GM23338 (cell line): ENCODE measurements at regions not wholly inside any gene's neighbourhood (a gene's known extent, or its start where the extent isn't known, plus 50 kb on each side); places are given as distances from the start of the nearest gene placed in this dataset.

Source experiments
- ATAC-seq: fragments of 200-7000 bp; cut with Tn5 transposase; 3 replicates; pipeline ENCODE4 v1.9.1; 2020
- DNase-seq: peaks from one replicate; pipeline ENCODE4 v3.0.0-alpha.2; 2015; ENCODE audit warnings: low spot score
- H2AFZ ChIP-seq: fragments of 200-600 bp; sonication (generic); 2 replicates; pipeline ENCODE4 v1.8.0; 2016; ENCODE audit warnings: antibody characterized with exemption, mild to moderate bottlenecking, moderate library complexity
- H3F3A ChIP-seq: fragments of 200-600 bp; sonication (generic); replicated peaks from 2 replicates; pipeline ENCODE4 v1.8.0; 2017; ENCODE audit warnings: antibody characterized with exemption, mixed run types, low read depth
- H3K27ac ChIP-seq: fragments of 200-600 bp; sonication (generic); 2 replicates; pipeline ENCODE4 v1.6.1; 2016; ENCODE audit warnings: low read depth
- H3K27me3 ChIP-seq: fragments of 200-600 bp; sonication (generic); 2 replicates; pipeline ENCODE4 v1.8.0; 2016; ENCODE audit warnings: mild to moderate bottlenecking, mixed run types, moderate library complexity; ENCODE audit not compliant: insufficient read depth
- H3K36me3 ChIP-seq: fragments of 200-600 bp; sonication (generic); 2 replicates; pipeline ENCODE4 v1.8.0; 2016; ENCODE audit warnings: mild to moderate bottlenecking; ENCODE audit not compliant: insufficient read depth
- H3K4me1 ChIP-seq: fragments of 200-600 bp; sonication (generic); 2 replicates; pipeline ENCODE4 v1.8.0; 2016; ENCODE audit warnings: mild to moderate bottlenecking, moderate library complexity; ENCODE audit not compliant: insufficient read depth
- H3K4me2 ChIP-seq: fragments of 200-600 bp; sonication (generic); 2 replicates; pipeline ENCODE4 v1.7.1; 2017; ENCODE audit warnings: mixed run types
- H3K4me3 ChIP-seq: fragments of 200-600 bp; sonication (generic); 2 replicates; pipeline ENCODE4 v1.6.1; 2016; ENCODE audit warnings: mixed run types
- H3K79me2 ChIP-seq: fragments of 200-600 bp; sonication (generic); replicated peaks from 2 replicates; pipeline ENCODE4 v1.8.0; 2017; ENCODE audit warnings: mild to moderate bottlenecking; ENCODE audit not compliant: insufficient read depth
- H3K9me2 ChIP-seq: fragments of 200-600 bp; sonication (generic); 2 replicates; pipeline ENCODE4 v1.8.0; 2017; ENCODE audit not compliant: insufficient read depth
- H4K20me1 ChIP-seq: fragments of 200-600 bp; sonication (generic); replicated peaks from 2 replicates; pipeline ENCODE4 v1.8.0; 2017; ENCODE audit warnings: mild to moderate bottlenecking; ENCODE audit not compliant: insufficient read depth
- H3K27ac Mint-ChIP-seq: 2 replicates; pipeline ENCODE4 v1.8.0; 2020; ENCODE audit warnings: inconsistent platforms, mild to moderate bottlenecking, moderate library complexity, mixed read lengths
- H3K27me3 Mint-ChIP-seq: 3 replicates; pipeline ENCODE4 v1.8.0; 2022; ENCODE audit warnings: low read depth, mild to moderate bottlenecking, moderate library complexity, mixed read lengths, inconsistent platforms; ENCODE audit not compliant: insufficient read depth, poor library complexity
- H3K36me3 Mint-ChIP-seq: 3 replicates; pipeline ENCODE4 v1.8.0; 2021; ENCODE audit warnings: low read depth, mild to moderate bottlenecking, inconsistent platforms, moderate library complexity, mixed read lengths
- H3K4me1 Mint-ChIP-seq: 3 replicates; pipeline ENCODE4 v1.8.0; 2020; ENCODE audit warnings: mild to moderate bottlenecking, inconsistent platforms, mixed read lengths
- H3K4me3 Mint-ChIP-seq: 3 replicates; pipeline ENCODE4 v1.8.0; 2021; ENCODE audit warnings: moderate library complexity, mild to moderate bottlenecking, inconsistent platforms, mixed read lengths
- H3K9me3 Mint-ChIP-seq: 3 replicates; pipeline ENCODE4 v1.8.0; 2020; ENCODE audit warnings: moderate library complexity, mild to moderate bottlenecking, inconsistent platforms, mixed read lengths
- CTCF ChIP-seq, 2 experiments: fragments of 200-600 bp in 1 of 2; sonication (generic) in 1 of 2; conservative IDR thresholded peaks; 2 replicates each; pipeline versions ENCODE4 v1.5.1 to v1.6.1; 2016 to 2017; ENCODE audit warnings: antibody characterized with exemption in 2 of 2, low read depth in 2 of 2, mild to moderate bottlenecking in 2 of 2, moderate library complexity in 1 of 2
- ETS1 ChIP-seq: IDR thresholded peaks from 2 replicates; pipeline ENCODE4 v1.6.1; 2016; ENCODE audit warnings: antibody characterized with exemption
- EZH2 ChIP-seq: fragments of 200-600 bp; sonication (generic); IDR thresholded peaks from one replicate; pipeline ENCODE4 v1.8.0; 2017; ENCODE audit warnings: antibody characterized with exemption, mild to moderate bottlenecking, low read depth; ENCODE audit not compliant: unreplicated experiment
- EZH2phosphoT487 ChIP-seq: fragments of 200-600 bp; sonication (generic); IDR thresholded peaks from one replicate; pipeline ENCODE4 v1.8.1; 2018; ENCODE audit warnings: antibody characterized with exemption; ENCODE audit not compliant: unreplicated experiment
- JUNB ChIP-seq: IDR thresholded peaks from one replicate; pipeline ENCODE4 v1.6.1; 2016; ENCODE audit warnings: antibody characterized with exemption; ENCODE audit not compliant: unreplicated experiment
- NANOG ChIP-seq: IDR thresholded peaks from 2 replicates; pipeline ENCODE4 v1.6.1; 2016; ENCODE audit warnings: antibody characterized with exemption, borderline replicate concordance
- POLR2AphosphoS5 ChIP-seq: IDR thresholded peaks from 2 replicates; pipeline ENCODE4 v1.6.1; 2016; ENCODE audit warnings: antibody characterized with exemption, low read depth
- REST ChIP-seq: IDR thresholded peaks from one replicate; pipeline ENCODE4 v1.6.1; 2018; ENCODE audit warnings: antibody characterized with exemption; ENCODE audit not compliant: unreplicated experiment
- STAT1 ChIP-seq: IDR thresholded peaks from one replicate; pipeline ENCODE4 v1.6.1; 2016; ENCODE audit warnings: antibody characterized with exemption; ENCODE audit not compliant: unreplicated experiment
- ZNF114 ChIP-seq: fragments of 250-450 bp; sonication (Bioruptor Pico); IDR thresholded peaks from 2 replicates; pipeline ENCODE4 v1.5.0; 2020; ENCODE audit warnings: mild to moderate bottlenecking, moderate library complexity
- TF ChIP-seq, protein P1 (sequence below): fragments of 250-450 bp; sonication (Bioruptor Pico); IDR thresholded peaks from 2 replicates; pipeline ENCODE4 v1.5.0; 2020; ENCODE audit warnings: mild to moderate bottlenecking, moderate library complexity

- Mint-ChIP-seq H3K9me3 (no peaks in the 10 kb centered on the region), H3K27ac (no peak overlapping the region), H3K4me1 (peaks cover 18% of the 10 kb centered on the region), H3K27me3 (no peaks in the 10 kb centered on the region), H3K4me3 (no peak overlapping the region), H3K36me3 (no peaks in the 10 kb centered on the region)
- ATAC-seq: no peak
- TF ChIP-seq EZH2phosphoT487 (no peak), ZNF114 (CRISPR knock-in tag) (no peak), POLR2AphosphoS5 (no peak), CTCF (conservative IDR thresholded peaks at IDR 0.05; ENCODE audit: low read depth in 2 of 2) (peak; percentile 52 to 55), JUNB (no peak), EZH2 (no peak), REST (no peak)
- Histone ChIP-seq H2AFZ (no peak overlapping the region), H3K4me2 (no peak overlapping the region), H3K27me3 (no peaks in the 10 kb centered on the region), H3F3A (no peaks in the 10 kb centered on the region), H3K36me3 (no peaks in the 10 kb centered on the region), H4K20me1 (no peaks in the 10 kb centered on the region), H3K4me1 (peaks cover 14% of the 10 kb centered on the region), H3K4me3 (no peak overlapping the region), H3K79me2 (no peaks in the 10 kb centered on the region), H3K27ac (no peak overlapping the region), H3K9me2 (no peaks in the 10 kb centered on the region)
- DNase-seq: peak; percentile 51
Observed at GRCh38 chr3:153443961-153444360, 281.9 kb downstream of the RAP2B start.

DNA sequence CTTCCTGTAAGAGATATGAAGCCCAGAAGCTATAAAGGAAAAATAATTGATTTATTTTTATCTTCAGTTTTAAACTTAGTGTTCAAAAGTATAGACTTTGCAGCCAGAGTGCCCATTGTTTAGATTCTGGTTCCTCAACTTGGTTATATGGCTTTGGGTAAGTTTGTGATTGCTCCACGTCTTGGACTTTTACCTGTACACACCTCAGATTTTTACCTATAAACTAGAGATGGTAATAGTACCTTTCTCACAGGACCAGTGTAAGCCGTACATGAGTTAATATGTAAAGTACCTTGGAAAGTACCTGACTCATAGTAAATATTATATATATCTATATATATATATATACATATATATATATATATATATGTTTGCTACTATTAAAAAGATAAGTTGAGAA lies 283.8 kb downstream of the RAP2B start:
- peaks cover 12% of the 10 kb centered on the region for H3K4me1 Mint-ChIP-seq
- TF ChIP-seq, protein P1, sequence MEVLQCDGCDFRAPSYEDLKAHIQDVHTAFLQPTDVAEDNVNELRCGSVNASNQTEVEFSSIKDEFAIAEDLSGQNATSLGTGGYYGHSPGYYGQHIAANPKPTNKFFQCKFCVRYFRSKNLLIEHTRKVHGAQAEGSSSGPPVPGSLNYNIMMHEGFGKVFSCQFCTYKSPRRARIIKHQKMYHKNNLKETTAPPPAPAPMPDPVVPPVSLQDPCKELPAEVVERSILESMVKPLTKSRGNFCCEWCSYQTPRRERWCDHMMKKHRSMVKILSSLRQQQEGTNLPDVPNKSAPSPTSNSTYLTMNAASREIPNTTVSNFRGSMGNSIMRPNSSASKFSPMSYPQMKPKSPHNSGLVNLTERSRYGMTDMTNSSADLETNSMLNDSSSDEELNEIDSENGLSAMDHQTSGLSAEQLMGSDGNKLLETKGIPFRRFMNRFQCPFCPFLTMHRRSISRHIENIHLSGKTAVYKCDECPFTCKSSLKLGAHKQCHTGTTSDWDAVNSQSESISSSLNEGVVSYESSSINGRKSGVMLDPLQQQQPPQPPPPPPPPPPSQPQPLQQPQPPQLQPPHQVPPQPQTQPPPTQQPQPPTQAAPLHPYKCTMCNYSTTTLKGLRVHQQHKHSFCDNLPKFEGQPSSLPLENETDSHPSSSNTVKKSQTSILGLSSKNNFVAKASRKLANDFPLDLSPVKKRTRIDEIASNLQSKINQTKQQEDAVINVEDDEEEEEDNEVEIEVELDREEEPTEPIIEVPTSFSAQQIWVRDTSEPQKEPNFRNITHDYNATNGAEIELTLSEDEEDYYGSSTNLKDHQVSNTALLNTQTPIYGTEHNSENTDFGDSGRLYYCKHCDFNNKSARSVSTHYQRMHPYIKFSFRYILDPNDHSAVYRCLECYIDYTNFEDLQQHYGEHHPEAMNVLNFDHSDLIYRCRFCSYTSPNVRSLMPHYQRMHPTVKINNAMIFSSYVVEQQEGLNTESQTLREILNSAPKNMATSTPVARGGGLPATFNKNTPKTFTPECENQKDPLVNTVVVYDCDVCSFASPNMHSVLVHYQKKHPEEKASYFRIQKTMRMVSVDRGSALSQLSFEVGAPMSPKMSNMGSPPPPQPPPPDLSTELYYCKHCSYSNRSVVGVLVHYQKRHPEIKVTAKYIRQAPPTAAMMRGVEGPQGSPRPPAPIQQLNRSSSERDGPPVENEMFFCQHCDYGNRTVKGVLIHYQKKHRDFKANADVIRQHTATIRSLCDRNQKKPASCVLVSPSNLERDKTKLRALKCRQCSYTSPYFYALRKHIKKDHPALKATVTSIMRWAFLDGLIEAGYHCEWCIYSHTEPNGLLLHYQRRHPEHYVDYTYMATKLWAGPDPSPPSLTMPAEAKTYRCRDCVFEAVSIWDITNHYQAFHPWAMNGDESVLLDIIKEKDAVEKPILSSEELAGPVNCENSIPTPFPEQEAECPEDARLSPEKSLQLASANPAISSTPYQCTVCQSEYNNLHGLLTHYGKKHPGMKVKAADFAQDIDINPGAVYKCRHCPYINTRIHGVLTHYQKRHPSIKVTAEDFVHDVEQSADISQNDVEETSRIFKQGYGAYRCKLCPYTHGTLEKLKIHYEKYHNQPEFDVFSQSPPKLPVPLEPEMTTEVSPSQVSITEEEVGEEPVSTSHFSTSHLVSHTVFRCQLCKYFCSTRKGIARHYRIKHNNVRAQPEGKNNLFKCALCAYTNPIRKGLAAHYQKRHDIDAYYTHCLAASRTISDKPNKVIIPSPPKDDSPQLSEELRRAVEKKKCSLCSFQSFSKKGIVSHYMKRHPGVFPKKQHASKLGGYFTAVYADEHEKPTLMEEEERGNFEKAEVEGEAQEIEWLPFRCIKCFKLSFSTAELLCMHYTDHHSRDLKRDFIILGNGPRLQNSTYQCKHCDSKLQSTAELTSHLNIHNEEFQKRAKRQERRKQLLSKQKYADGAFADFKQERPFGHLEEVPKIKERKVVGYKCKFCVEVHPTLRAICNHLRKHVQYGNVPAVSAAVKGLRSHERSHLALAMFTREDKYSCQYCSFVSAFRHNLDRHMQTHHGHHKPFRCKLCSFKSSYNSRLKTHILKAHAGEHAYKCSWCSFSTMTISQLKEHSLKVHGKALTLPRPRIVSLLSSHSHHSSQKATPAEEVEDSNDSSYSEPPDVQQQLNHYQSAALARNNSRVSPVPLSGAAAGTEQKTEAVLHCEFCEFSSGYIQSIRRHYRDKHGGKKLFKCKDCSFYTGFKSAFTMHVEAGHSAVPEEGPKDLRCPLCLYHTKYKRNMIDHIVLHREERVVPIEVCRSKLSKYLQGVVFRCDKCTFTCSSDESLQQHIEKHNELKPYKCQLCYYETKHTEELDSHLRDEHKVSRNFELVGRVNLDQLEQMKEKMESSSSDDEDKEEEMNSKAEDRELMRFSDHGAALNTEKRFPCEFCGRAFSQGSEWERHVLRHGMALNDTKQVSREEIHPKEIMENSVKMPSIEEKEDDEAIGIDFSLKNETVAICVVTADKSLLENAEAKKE (CRISPR knock-in tag): no peak
- no peak for TF ChIP-seq NANOG
- no peak for TF ChIP-seq STAT1
- no peak for TF ChIP-seq POLR2AphosphoS5
- no peak for TF ChIP-seq ETS1
- DNase-seq (no peak), ATAC-seq (no peak)
- Histone ChIP-seq H3K4me3 (no peak overlapping the region), H3K4me1 (peaks cover 10% of the 10 kb centered on the region), H2AFZ (no peak overlapping the region), H3K27ac (no peak overlapping the region), H3K27me3 (no peaks in the 10 kb centered on the region), H3K9me2 (no peaks in the 10 kb centered on the region), H3K4me2 (no peak overlapping the region), H3K79me2 (no peaks in the 10 kb centered on the region), H3F3A (no peaks in the 10 kb centered on the region), H4K20me1 (no peaks in the 10 kb centered on the region), H3K36me3 (no peaks in the 10 kb centered on the region)
- no peaks in the 10 kb centered on the region for H3K36me3 Mint-ChIP-seq
- H3K27ac Mint-ChIP-seq: no peak overlapping the region
- no peaks in the 10 kb centered on the region for H3K27me3 Mint-ChIP-seq
- no peaks in the 10 kb centered on the region for H3K9me3 Mint-ChIP-seq
- H3K4me3 Mint-ChIP-seq: no peak overlapping the region
